ENCODE measurements at regions not wholly inside any gene's neighbourhood (a gene's known extent, or its start where the extent isn't known, plus 50 kb on each side); places are given as distances from the start of the nearest gene placed in this dataset.
"Not testable (repeated sequence)": the region's sequence is repeated elsewhere in the genome, so short reads cannot be mapped to it uniquely, and the experiment has no call there.

DNA sequence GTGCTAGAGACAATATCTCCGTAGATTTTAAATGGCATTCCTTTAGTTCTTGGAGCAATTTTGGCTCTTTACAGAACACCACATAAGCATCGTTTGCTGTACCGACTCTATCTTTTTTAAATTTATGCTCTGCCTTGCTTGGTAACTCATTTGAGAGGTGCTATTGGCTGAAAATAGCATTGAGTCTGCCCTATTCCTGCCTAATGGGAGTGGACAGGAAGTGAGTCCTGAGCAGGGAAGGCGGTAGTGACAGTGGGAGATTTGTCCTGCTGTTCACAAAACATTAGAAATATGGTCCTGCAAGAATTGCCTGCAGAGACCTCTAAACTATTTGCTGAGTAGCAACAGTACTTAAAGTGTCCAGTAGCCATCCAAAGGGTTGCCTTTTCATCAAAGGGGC, 115.2 kb upstream of the IFNE start:
- no peak for DNase-seq (ENCODE audit: low read depth)

DNA sequence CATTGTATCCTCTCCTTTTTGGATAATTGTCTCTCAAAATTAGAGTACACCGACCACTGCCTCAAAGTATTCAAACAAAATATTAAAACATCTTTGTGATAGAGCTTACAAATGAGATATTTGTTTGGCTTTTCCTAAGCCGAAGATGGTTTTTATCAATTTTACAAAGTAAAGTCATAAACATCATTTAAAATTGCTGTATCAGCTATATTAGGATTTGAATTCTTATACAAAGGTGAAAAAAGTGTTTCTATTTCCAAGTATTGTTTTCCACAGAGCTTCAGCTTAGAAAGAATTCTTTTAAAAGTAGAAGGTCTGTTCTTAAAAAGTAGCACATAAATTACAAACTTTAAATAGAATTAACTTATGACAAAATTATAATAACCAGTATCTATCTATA, 116.6 kb upstream of the IFNE start:
- no peak for DNase-seq (ENCODE audit: low read depth)

DNA sequence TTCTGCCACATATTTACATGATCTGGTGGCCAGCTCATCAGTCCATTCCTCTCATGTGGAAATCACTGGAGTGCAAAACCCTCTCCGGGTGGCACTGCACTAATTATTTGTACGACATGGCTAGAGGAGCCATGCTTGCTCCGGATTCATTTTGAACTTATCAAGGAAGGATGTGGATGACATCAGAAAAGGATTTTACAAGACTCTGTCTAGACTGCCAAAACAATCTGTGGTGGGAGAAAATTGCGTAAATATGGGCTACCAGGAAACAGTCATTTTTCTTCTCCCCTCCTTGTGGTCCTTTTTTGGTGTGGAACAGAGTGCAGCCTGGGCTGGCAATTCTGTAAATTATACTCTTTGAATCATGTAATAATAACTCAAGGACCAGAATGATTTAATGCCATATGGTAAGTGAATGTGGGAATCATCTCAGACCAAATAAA, 123.4 kb upstream of the IFNE start:
- no peak for DNase-seq (ENCODE audit: low read depth)

DNA sequence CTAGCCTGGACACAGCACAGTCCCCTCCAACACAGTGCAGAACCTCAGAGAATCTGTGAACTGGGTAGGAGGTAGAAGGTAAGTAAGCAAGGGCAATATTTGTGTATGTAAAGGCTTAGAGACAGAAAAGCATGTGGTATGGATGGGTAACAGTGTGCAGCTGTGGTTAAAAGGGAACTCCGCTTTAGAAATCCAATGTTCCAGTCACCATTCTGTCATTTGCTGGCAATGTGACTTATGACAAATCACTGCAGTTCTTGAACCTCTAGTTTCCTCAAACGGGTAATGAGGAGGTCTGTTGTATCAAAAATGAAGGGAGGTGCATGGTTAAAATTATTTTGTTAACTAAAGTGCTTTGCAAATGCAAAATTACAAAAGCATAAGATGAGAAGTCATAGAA, 125.5 kb upstream of the IFNE start:
- DNase-seq (ENCODE audit: low read depth): no peak

DNA sequence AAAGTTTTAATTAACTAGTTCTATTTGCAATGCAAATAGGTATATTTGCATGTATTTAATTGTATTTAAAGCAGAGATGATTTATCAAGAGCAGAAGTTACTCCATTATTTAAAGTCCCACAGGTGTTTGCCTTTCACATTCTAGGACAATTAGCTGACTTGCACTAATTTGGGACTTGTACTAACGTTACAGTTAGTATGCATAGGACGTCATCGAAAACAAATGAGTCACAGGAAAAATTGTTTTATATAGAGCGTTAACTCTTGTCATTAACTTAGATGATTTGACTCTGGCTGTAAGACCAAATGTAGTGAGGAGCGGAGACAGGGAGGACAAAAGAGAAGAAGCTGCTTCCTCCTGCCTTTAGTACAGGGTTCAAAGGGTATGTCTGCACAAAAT, 126.1 kb upstream of the IFNE start:
- DNase-seq (ENCODE audit: low read depth): no peak

DNA sequence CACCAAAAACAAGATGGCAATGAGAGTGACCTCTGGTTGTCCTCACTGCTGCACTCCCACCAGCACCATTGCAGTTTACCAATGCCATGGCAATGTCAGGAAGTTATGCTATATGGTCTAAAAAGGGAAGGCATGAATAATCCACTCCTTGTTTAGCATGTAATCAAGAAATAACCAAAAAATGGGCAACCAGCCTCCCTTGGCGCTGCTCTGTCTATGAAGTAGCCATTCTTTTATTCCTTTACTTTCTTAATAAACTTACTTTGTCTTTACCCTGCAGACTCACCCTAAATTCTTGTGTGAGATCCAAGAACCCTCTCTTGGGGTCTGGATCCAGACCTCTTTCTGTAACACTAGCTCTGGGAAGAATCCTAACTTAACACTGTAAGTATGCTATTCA, 127.4 kb upstream of the IFNE start:
- no peak for DNase-seq (ENCODE audit: low read depth)

DNA sequence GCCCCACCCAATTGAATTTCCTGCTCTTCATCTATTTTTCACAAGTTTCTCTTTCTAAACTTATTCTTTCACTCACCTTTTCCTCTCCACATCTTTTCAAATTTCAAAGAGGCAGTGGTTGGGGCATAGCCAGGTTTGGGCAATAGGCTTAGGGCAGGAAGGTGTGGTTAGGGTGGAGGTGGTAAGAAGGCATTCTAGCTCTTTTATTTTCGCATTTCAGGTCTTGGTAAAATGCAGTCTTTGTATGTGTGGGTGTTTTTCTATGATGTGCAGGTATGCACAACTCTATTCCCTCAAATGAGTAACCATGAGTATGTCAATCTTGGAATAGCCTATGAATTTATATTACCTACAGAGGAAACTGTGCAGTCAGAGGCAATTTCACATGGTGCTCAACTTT, 129.8 kb upstream of the IFNE start:
- DNase-seq (ENCODE audit: low read depth): no peak

DNA sequence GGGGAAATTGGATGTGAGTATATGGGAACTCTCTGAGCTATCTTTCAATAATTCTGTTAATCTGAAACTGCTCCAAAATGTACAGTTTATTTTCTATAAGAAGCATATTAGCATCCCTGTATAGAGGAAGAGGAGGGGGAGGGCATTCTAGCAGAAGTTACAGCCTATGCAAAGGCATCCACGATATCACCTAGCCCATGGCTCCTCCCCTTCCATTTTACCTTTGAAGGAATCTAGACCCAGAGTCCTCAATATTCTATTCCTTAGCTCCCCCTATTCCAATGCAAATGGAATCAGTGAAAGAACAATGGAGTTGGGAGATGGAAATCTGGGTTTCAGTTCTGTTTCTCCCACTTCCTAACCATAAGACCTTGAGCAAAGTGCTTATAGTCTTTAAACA, 132.9 kb upstream of the IFNE start:
- DNase-seq (ENCODE audit: low read depth): no peak

DNA sequence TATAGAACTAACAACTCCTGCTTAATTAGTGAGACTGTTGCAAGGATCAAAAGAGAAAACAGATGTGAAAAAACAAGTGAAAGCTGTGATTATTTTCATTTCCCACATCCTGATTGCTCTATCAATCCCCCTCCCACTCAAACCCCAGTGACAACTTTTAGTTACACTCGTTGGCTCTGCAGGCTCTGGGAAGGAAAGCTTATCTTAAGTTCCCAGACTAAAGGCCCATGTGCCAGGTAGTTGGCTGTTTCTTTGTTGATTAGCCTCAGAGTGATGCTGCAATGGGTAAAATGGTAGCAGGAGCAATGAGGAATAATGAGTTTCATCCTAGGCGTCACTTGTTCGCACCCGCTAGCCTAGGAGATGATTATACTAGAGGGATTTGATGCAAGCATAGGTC, 133.3 kb upstream of the IFNE start:
- DNase-seq (ENCODE audit: low read depth): no peak

DNA sequence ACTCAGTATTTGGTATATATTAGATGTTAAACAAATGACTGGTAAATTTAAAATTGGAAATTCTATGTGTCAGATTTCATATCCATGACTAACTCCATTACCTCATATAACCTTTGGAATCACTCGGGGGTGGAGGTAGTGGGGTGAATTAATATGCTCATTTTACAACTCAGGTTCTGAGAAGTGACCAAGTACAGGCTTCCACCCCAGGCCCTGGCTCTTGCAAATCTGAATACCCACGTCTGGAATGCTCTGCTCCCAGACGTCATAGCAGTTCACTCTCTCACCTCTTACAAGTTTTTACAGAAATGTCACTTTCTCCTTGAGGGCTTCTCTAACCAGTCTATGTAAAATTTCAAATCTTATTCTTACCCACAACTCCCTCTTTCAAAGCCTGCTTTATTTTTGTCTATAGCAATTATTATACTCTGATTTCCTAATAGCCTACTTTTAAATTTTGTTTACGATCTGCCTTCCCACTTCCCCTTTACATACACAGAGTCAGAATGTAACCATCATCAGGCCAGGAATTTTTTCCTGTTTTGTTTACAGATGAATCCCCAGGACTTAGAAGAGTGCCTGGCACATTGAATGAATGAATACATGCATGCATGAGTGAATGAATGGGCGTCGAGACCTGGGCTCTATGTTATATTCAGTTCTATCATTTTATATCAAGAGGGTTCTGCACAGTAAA, 134.1 kb upstream of the IFNE start:
- DNase-seq (ENCODE audit: low read depth): no peak

DNA sequence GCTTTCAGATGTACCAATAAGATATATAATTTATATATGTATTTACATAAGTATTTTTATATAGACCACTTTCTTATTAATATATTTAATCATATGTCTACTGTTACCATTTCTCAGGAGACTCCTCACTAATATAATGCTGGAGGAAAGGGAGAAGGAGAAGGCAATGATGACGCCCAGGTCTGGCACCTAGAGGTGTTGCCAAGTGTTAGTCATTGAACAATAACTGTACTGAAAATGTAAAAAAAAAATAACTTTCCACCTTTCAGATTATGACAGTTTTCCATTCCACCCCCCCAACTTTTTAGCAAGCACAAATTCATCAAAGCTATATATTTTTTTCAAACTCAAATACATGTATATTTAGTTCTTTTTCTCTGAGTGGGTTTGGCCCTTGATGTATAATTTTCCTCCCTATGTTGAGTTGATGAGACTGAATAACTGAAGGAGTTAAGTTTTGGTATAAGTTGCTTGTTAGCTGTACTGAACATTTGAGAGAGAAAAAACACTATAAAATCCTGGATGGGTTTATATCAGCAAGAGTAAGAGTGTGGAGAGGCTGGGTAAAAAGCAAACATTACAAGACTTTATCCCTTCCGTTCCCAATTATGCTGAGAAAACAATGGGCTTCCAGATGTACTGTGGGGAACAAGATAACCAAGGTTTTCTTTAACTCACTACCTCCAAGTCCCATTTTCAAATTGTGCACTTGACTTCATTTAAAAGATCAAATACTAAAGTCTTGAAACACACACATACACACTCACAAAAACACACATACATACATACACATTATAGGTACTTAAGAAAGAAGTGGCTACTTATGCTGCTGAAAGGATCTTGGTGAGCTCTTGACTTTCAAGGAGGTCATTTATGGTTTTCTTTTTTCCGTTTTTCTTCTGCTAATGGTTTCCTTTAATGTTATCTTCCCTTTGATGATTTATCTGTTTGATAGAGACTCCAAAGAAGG, 142.8 kb upstream of the IFNE start:
- no peak for DNase-seq (ENCODE audit: low read depth)

DNA sequence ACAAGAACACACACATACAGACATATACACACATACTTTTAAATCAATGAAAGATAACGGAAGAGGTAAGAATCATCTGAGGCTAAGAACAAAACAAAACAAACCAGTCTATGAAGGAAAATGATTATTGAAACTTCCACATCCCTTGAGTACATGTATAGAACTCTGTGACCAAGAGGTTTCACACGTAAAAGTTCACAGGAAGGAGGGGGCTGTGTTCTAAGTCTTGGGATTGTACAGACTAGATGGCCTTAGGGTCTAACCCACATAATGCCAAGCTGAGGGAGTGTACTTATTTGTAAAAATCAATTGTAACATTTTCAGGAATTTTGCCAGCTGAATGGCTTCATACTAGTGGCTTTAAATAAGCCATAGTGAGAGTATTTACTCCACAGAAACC, 144.4 kb upstream of the IFNE start:
- DNase-seq (ENCODE audit: low read depth): no peak

DNA sequence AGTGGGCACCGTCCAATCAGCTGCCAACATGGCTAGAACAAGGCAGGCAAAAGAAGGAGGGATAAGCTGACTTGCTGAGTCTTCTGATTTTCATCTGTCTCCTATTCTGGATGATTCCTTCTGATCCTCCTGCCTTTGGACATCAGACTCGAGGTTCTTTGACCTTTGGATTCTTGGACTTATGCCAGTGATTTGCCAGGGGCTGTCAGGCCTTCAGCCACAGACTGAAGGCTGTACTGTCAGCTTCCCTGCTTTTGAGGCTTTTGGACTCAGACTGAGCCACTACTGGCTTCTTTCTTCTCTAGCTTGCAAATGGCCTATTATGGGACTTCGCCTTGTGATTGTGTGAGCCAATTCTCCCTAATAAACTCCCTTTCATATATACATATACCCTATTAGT, 146.8 kb upstream of the IFNE start:
- not testable (repeated sequence) for DNase-seq (ENCODE audit: low read depth)

DNA sequence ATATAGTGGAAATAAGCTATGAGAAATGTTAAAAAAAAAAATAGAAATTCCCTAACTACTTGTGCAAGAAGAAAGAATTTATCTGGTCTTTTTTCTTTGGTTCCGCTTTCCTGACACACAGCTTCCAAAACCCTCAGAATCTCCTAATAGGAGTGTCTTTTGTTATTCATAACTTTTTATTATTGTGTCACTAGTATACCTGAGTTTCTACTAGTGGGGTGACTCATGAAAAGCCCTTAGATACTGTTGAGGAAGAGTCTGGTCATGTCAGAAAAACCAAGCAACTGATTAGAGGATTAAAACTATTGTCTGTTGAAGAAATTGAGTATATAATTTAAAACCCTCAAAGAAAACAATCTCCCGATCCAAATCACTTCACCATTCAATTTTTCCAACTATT, 152.8 kb upstream of the IFNE start:
- no peak for DNase-seq (ENCODE audit: low read depth)

DNA sequence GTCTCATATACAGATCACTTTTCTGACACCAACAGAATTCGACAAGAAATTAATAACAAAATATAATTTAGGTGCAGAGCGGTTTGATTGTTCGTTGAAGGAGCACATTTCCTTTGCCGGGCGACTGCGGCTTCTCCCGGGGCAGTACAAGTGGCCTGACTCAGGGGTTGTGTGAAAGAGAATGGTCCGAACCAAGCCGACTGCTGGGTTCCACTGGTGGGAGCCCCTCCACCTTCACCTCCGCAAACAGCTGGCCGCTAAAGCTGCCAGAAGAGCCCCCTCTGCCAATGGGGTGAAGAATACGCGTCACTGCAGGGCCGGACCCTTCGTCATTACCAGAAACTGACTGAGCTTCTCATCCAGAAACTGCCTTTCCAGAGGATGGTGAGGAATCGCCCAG, 156.0 kb upstream of the IFNE start:
- no peak for DNase-seq (ENCODE audit: low read depth)

DNA sequence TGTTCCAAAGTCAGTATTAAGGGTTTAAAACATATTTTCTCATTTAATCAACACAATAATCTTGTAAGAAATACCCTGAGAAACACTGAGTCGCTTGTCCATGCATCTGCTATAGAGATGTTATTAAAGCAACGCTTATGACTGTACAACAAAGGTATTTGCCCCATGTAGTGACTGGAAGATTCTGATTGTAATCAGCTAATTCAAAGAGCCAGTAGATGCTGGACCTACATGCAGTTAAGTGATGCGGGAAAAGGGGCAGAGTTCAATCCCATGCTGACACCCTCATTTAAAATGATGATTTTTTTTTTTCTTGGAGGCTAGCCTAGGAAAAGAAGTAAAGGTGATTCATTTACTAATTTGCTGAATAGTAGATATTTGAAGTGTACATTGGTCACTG, 149.3 kb upstream of the MTAP start:
- no peak for DNase-seq (ENCODE audit: low read depth)

DNA sequence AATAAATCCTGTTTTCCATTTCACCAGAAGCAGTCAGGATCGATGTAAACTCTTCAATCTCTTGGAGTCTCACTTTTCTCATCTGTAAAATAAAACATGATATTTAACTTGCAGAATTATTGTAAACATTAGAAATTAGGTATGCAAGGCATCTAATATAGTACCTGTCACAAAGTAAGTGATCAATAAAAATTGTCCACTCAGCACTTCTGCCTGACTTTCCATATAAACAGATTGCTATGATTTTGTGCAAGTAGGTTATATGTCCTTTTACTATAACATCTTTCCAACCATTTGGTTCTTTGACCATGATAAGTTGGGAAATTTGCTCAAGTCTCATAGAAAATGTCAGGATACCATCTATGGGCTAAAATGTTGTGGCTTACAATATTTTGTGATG, 148.8 kb upstream of the MTAP start:
- no peak for DNase-seq (ENCODE audit: low read depth)

DNA sequence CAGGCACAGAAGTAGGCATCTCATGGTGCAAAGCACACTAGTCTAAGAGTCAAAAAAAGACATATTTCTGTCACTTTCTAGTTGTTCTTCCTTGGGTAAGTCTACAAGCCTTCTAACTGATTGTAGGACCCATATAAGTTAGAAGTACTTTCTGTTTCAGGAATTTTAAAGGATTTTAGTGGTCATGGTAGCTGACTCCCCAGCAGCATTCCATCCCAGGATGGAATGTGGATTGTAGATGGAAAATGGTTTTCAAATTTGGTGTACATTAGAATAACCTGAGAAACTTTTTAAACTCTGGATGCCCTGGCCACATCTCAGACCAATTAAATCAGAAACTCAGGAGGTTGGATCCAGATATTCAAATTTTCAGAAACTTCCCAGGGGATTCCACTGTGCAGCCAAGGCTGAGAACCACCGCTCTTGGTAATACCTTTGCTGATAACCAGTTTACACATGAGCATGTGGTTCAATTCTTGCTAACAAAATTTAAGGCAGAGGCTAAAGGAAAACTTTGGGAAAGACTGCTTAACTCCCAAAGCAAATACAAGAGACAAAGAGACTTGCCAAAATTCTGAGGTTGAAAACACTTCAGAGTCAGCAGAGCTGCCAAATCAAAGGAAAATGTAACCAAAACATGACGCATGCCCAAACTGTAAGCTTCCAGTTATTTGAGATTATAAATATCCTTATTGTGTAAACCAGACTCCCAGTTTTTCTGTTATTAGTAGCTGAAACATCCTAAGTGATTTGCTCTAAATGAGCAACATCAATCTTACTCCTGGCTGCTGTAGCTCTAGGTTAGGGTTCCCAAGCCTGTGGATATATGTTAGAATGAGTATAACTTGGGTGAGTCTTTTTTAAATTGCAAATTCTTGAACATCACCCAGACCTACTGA, 145.4 kb upstream of the MTAP start:
- DNase-seq (ENCODE audit: low read depth): no peak

DNA sequence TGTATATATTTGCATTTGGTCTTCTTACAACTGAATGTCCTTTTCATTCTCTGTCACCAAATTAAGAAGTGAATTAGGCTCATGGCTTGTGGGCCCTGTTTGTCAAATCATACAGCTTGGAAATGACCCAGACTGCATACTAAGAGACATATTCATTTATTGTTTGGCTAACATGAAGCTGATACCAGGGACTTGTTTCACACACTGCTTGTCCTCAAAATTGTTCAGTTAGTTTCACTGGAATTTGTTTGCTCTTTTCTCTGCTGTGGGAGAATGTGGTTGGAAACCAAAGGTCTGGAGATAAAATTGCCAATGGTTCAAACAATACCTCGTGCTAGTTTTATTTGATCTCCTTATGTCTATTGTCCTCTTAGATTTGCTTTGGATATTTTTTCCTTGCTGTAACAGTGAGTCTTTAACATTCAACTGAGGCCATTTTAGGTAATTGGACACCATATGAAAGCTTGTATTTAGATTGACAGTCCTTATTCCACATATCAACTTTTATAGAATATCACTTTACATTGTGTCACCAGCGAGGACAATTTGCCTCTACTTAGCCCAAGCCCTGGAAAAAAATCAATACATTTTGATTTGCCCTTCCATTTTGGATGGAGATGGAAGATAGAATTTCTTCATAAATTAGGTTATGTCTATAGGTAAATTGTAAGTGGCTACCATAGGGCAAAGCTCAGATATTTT, 144.3 kb upstream of the MTAP start:
- no peak for DNase-seq (ENCODE audit: low read depth)

DNA sequence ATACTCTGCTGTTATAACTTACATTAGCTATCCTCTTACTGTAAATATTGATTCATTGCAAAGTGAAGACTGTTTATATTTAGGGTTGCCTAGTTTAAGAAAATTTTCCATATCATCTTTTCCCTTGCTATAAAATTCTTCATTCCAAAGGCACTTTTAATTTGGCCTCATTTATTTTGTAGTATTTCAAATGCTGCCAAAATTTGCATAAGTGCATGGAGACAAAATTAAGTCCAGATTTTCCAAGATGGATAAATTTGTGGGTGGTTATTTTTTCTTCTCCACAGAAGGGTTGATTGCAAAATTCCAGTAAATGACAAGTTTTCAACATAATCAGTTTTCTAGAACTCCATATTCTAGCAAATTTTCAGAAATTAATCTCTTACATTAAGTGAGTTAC, 141.5 kb upstream of the MTAP start:
- no peak for DNase-seq (ENCODE audit: low read depth)

DNA sequence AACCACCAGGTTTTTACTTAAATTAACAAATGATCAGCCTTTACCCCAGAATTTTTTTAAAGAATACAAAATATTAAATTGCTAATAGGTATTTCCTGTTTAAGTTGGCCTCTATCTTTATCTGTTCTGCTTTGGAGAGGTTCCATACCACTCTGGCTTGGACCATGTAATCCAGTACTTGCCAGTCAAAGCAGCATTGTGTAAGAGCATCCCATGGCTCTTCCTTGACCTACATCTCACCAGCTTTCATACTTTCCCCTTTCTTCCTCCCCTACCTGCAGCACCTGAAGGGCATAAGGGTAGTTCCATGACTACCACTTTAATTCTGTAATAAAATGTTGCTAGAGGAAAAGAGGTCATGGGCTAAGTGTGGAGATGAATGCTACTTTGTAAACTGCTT, 140.8 kb upstream of the MTAP start:
- no peak for DNase-seq (ENCODE audit: low read depth)

DNA sequence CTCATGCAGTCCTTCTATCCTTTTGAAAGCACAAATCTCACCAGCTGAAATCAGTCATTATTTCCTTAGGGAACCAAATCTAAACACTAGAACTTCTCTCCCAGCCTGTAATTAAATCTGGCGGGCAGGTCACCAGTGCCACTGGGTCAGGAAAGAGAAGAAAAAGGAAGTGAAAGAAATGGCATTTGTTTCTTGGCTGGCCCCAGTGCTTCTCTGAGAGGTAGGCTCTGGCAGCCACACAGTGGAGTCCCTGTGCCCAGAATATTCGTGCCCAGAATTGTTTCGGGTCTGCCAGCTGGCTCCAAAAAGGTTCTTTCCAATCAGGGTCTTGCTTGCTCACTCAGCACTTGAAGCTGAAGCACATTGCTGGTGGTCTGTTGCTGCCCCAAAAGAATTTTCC, 133.9 kb upstream of the MTAP start:
- DNase-seq (ENCODE audit: low read depth): no peak

Measured in activated gamma-delta T cell treated with anti-CD3 and anti-CD28 coated beads, Interleukin-2, amount 50 U/mL, for 16 hours (primary cell).